ENCODE measurements at regions not wholly inside any gene's neighbourhood (a gene's known extent, or its start where the extent isn't known, plus 50 kb on each side); places are given as distances from the start of the nearest gene placed in this dataset.
A peak's percentile ranks its signal among the peaks of the same experiment; 100 is the strongest.
"Not testable (repeated sequence)": the region's sequence is repeated elsewhere in the genome, so short reads cannot be mapped to it uniquely, and the experiment has no call there.

- DNase-seq (ENCODE audit: low spot score) (peak; percentile 36), FAIRE-seq (peak; percentile 62)
Measured at GRCh38 chr3:67064105-67064504, 66.0 kb downstream of the KBTBD8 start.

- no peak for FAIRE-seq
- DNase-seq (ENCODE audit: low spot score), result no peak
Measured at GRCh38 chr3:67067251-67067650, 69.1 kb downstream of the KBTBD8 start.

- DNase-seq (ENCODE audit: low spot score); FAIRE-seq: not testable (repeated sequence)
Measured at GRCh38 chr3:67072640-67073039, 74.5 kb downstream of the KBTBD8 start.

DNA sequence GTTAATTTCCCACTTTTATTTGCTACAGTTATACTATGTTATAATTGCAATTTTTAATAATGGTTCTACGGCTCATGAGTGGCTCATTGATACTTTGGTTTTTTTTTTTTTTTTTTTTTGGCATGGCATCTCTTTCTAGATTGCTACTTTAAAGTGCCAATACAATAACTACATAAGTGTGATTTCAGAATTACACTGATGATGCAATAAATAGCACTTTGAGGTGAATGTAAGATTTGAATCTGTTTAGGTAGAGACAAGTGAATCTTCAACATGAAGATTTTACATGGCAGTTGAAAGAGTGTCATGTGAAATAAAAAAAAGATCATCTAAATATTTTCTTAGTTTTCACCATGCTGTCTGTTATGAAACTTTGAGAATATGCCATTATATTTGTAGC lies 75.7 kb downstream of the KBTBD8 start:
- no peak for DNase-seq (ENCODE audit: low spot score)

DNA sequence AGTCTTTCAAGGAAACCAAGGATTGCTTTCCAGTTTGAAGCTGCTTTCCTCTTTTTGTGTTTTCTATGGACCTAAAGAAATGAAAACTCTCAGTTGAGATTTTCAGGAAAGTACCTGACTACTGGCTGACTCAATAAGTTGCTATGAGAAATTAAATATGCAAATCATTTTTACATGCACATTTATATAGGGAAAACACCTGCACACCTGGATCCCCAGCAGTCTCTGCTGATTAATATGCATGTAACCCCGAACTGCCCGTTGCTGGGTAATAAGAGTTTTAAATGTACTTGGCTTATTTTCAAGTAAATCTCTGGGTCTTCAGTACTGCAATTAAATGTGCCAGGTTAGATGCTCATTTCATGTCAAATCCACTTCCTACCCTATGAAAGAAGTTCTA lies 77.2 kb downstream of the KBTBD8 start:
- no peak for FAIRE-seq
- no peak for DNase-seq (ENCODE audit: low spot score)

More for the DNA sequence above, 75.7 kb downstream of the KBTBD8 start:
- no peak for FAIRE-seq

DNA sequence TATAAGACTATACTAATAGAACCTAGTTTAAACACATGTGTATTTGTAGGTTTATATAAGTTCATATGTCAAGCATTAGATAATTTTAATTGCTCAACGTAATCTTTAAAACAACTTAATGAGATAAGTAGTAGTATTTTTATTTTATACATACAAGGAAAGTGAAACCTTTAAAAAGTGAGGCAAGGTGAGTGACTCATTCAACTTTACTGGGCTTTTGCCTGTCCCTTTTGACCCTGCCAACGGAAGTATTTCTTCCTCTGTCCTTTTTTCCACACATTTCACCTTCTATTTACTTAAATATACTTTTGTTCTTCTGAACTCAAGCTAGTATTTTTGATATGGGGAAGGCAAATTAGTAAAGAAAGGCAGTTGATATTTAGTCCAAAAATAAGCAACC lies 78.5 kb downstream of the KBTBD8 start:
- DNase-seq (ENCODE audit: low spot score), result no peak
- peak; percentile 26 for FAIRE-seq

GRCh38 chr3:67077656-67078055 lies 79.5 kb downstream of the KBTBD8 start:
- FAIRE-seq, result no peak
- DNase-seq (ENCODE audit: low spot score), result no peak

- DNase-seq (ENCODE audit: low spot score) (no peak), FAIRE-seq (no peak)
Measured at GRCh38 chr3:67082533-67083024, 84.5 kb downstream of the KBTBD8 start.

DNA sequence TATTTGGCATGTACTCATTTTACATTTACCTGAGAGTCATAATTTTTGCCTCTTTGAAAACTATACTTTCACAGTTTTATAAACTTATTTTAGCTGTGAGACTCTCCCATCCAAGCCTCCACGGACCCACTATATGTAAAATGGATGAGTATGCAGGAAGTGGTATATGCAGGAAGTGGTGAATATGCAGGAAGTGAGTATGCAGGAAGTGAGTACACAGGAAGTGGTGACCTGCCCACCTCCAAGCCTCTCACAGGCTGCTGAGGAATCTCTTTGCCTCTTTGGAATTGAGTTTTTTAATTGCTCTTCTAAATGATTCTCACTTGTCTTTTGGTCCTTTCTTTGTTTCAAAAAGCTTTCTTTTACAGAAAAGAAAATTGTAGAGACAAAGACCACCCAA lies 85.2 kb downstream of the KBTBD8 start:
- FAIRE-seq (no peak), DNase-seq (ENCODE audit: low spot score) (peak; percentile 70)

GRCh38 chr3:67087788-67088187 lies 89.7 kb downstream of the KBTBD8 start:
- FAIRE-seq, result no peak
- no peak for DNase-seq (ENCODE audit: low spot score)

DNA sequence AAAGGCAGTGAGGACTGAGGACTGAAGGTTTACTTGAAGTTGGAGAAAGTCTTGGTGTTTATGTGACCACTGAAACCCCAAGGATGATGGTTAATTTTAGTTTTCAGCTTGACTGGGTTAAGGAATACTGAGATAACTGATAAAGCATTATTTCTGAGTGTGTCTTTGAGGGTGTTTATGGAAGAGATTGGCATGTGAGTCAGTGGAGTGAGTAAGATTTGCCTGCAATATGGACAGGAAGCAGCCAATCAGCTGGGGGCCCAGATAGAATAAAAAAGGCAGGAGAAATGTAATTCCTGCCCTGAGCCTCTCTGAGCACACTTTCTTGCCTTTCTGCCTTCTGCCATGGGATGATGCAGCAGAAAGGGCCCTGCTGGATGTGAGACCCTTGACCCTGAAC lies 92.4 kb downstream of the KBTBD8 start:
- DNase-seq (ENCODE audit: low spot score) (peak; percentile 70), FAIRE-seq (peak; percentile 76)

- DNase-seq (ENCODE audit: low spot score) (no peak), FAIRE-seq (no peak)
Measured at GRCh38 chr3:67093305-67093704, 95.2 kb downstream of the KBTBD8 start.

DNA sequence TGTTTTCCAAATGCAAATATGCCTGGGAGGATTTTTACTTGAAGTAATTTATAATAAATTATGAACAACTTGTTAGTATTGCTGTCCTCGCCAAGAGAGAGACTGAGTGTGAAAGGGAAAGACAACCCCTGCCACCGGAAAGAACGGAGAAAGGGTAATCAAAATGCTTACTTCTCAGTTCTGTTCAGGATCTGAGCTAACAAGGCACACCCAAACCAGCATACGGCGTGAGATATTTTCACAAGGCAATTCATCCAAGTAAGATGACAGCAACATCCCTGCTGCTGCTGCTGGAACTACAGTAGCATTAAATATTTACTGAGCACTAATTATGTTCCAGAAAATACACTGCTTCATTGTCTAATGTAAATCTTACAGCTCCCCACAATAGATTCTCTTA lies 96.1 kb downstream of the KBTBD8 start:
- FAIRE-seq, result no peak
- DNase-seq (ENCODE audit: low spot score), result no peak

- FAIRE-seq, result no peak
- DNase-seq (ENCODE audit: low spot score), result no peak
Measured at GRCh38 chr3:67094774-67095173, 96.7 kb downstream of the KBTBD8 start.

GRCh38 chr3:67104388-67104787 lies 106.3 kb downstream of the KBTBD8 start:
- FAIRE-seq (no peak), DNase-seq (ENCODE audit: low spot score) (no peak)

- DNase-seq (ENCODE audit: low spot score) (no peak), FAIRE-seq (no peak)
Measured at GRCh38 chr3:67106874-67107273, 108.8 kb downstream of the KBTBD8 start.

GRCh38 chr3:67109651-67110204 lies 111.6 kb downstream of the KBTBD8 start:
- DNase-seq (ENCODE audit: low spot score) (peak; percentile 41), FAIRE-seq (peak; percentile 28)

DNA sequence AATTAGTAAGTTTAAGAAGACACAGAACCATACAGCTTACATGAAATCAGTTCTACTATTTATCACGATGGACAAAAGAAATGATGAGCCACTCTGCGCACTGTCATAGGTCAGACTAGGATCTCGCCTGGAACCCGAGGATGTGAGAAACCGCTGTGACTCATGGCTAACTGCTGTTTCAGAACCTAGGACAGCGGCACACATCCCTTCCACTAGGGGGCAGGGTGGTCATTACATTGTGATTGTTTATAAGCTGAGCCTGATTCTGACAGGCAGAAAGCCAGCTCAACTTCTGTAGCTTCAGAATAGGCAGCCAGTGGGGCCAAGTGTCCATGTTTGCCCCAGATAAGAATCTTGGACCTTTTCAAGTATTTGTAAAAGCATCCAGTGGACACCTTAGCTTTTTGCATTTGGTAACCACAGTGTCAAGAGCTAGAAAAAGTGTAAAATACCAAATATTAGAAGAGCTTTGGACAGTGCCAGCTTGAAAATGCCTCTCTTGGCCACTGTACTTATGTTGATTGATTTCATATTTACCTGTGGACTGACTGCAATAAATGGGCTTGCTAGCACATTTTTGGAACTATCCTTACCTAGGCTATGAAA lies 115.8 kb downstream of the KBTBD8 start:
- DNase-seq (ENCODE audit: low spot score) (peak; percentile 66), FAIRE-seq (peak; percentile 55)

GRCh38 chr3:67118122-67118521 lies 120.0 kb downstream of the KBTBD8 start:
- no peak for FAIRE-seq
- no peak for DNase-seq (ENCODE audit: low spot score)

GRCh38 chr3:67118635-67119034 lies 120.5 kb downstream of the KBTBD8 start:
- no peak for DNase-seq (ENCODE audit: low spot score)
- FAIRE-seq, result no peak

DNA sequence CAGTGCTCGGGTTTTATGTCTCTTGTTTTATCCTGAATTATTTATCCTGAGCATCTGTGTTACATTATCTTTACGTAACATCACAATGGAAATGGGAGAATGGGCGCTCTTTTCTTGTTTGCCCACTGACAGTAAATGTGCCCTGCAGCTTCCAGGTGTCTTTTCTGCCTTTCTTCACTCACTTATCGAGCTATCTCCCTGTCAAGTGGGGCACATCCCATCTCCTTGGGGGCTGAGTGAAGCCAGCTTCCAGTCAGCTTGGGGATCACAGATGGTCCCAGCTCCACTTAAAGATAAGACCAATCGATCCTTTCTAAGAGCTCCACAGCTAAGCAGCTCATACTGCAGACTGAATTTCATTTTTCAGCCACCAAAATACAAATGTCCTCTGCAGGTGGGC lies 125.8 kb downstream of the KBTBD8 start:
- FAIRE-seq (no peak), DNase-seq (ENCODE audit: low spot score) (no peak)

DNA sequence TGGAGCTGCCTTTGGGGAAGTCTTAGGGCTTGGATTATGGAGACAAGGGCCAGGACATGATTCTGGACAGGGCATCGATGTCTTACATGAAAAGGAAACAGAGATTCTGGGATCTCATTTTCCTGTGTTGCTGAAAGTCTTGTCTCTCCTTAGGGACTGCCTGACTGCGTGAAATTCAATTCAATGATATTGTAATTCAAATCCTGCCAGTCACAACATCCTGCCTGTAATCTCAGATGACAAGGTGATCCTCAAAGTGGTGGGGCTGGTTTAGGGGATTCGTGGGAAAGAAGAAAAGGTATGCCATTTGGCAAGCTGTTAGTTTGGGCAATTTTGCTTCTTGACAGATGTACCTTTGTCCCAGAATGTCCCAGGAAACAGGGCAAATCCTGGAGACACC lies 129.1 kb downstream of the KBTBD8 start:
- FAIRE-seq (no peak), DNase-seq (ENCODE audit: low spot score) (no peak)

DNA sequence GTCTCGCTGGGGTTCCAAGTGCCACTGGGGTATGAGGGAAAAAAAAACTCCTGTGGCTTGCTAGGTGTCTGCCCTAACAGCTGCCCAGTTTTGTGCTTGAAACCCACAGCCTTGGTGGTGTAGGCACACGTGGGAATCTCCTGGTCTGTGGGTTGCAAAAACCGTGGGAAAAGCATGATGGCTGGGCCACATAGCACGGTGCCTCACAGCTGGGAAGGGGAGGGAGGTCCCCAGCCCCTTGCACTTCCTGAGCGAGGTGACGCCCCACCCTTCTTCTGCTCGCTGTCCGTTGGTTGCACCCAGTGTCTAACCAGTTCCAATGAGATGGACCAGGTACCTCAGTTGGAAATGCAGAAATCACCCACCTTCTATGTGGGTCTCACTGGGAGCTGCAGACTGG lies 144.3 kb downstream of the KBTBD8 start:
- DNase-seq (ENCODE audit: low spot score), result no peak
- no peak for FAIRE-seq
